Gastrocnemius medialis (tissue), 4 donors: ENCODE measurements at regions not wholly inside any gene's neighbourhood (a gene's known extent, or its start where the extent isn't known, plus 50 kb on each side); places are given as distances from the start of the nearest gene placed in this dataset.

Experiments
- CTCF ChIP-seq, 5 experiments: fragments of 450-650 bp in 3 of 5; fragments of 200-600 bp in 2 of 5; sonication (generic) in 2 of 5; IDR thresholded peaks in 4 of 5; conservative IDR thresholded peaks in 1 of 5; 1 replicate in 4 of 5; 2 replicates in 1 of 5; pipeline ENCODE4 v1.5.1; 2016 to 2019; ENCODE audit warnings: antibody characterized with exemption in 5 of 5, mild to moderate bottlenecking in 3 of 5, moderate library complexity in 3 of 5
- POLR2A ChIP-seq, 2 donors: fragments of 450-650 bp; IDR thresholded peaks; one replicate each; pipeline ENCODE4 v1.6.1; 2017; ENCODE audit warnings: antibody characterized with exemption in 2 of 2, mild to moderate bottlenecking in 2 of 2, moderate library complexity in 2 of 2

GRCh38 chr13:37492741-37493514 lies 105.6 kb downstream of the POSTN start:
- TF ChIP-seq POLR2A (IDR thresholded peaks at IDR 0.05) (no peak), CTCF (IDR thresholded peaks at IDR 0.05 in 4 of 5, conservative IDR thresholded peaks at IDR 0.05 in 1 of 5) (no peak)
